ENCODE measurements at regions not wholly inside any gene's neighbourhood (a gene's known extent, or its start where the extent isn't known, plus 50 kb on each side); places are given as distances from the start of the nearest gene placed in this dataset.

DNA sequence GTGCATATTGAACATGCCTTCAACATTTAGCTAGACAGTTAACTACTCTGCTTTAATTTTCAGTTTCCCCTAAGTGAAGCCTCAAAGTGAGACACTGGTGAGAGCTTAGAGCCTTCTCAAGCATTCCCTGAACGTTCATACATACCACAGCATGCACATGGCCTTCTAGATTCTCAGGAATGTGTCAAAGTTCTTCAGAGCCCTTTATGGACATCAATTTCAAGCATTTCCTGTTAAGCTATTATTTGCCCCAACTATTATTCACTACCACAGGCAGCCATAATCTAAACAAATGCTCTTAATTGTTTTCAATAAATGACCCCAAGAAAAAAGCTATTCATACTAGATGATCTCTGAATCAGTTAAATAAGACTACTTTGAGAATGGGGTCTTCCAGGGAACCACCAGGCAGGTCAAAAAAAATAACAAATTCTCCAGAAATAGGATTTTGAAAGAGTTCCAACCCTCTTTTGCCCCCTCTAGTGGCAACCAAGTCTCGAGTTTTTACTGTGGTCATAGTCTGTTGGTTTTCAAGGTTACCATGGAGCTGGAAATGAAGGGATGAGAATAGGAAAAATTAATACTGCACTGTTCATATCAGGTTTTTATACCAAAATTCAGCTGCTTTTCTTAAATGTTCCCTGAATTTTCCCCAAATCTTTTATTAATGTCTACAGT lies 235.4 kb downstream of the RAB28 start:
- no peak for DNase-seq

GRCh38 chr4:13246107-13246506 lies 238.0 kb downstream of the RAB28 start:
- DNase-seq, result no peak

DNA sequence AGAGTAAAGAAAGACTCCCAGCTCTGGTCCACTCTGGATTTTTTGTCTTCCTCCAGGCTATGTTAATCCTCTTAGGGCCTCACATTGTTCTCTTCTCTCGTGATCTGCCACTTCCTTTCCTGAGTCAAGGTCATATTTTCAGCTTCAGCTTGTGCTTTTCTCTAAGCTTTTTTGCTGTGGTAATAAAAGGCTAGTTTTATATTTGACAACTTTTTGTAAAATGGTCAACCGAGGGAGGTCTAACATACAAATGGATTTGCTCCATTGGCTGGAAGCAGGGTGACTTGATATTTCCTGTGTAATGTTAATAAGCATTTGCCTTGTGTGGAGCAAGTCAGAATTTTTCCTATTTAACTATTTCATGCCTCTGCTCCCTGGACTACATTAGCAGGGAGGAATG lies 239.7 kb downstream of the RAB28 start:
- no peak for DNase-seq

- DNase-seq, result no peak
Observed at GRCh38 chr4:13243152-13243551, 241.0 kb downstream of the RAB28 start.

DNA sequence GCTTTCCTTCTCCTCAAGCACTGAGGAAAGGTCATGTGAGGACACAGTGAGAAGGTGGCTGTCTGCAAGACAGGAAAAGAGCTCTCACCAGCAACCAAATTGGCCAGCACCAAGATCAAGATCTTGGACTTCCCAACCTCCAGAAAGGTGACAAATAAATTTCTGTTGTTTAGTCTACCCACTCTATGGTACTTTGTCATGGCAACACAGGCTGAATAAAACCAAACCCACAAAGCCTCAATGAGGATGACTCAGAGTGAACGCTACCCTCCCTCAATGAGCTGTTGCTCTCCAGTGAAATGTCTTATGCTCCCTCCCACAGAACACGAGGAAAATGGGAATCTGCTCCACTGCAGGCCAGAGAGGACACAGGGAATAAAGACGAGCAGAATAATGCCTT lies 244.1 kb downstream of the RAB28 start:
- DNase-seq, result no peak

DNA sequence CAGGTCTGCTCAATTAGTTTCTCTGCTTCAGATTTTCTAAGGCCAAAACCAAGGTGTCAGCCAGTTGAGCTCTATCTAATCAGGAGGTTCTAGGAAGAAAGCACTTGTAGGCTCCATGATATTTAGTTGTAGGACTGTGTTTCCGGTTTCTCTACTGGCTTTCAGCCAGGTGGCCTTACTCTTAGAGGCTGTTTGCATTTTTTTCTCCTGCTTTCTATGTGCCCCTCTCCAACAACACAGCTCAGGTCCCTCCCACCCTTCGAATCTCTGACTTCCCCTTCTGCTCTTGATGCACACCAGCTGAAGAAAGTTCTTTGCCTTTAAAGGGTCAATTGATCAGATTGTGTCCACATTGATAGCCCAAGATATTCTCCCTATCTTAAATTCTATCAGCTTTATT lies 245.2 kb downstream of the RAB28 start:
- DNase-seq, result no peak

GRCh38 chr4:13236485-13236884 lies 247.7 kb downstream of the RAB28 start:
- no peak for DNase-seq

- DNase-seq, result no peak
Observed at GRCh38 chr4:13233755-13234154, 250.4 kb downstream of the RAB28 start.

GRCh38 chr4:13219971-13220370 lies 264.2 kb downstream of the RAB28 start:
- DNase-seq, result no peak

DNA sequence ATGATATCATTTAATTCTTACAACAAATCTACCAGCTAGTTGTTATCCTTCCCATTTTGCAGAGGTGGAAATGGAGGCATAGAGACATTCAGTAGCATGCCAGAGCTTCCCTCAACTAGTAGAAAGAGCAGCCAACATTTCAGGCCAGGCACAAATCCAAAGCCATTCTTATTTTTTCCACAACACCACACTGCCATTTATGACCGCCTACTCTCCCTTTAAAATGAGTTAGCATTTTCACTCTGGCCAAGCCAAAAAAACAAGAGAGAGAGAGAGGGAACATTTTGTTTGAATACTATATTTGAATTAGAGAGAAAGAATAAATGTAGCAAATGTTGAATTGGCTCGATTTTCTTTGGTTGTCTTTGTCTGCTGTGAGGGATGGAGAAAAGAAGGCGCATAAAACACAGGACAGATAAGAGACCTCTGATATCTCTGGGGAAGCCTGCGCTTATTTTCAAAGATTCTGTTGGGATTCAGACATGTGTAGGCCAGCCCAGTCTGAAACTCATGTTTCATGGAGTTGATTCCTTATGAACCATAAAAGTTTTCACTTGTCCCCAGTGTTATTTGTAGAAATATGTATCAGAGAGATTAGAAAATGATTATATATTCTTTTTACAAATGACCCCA lies 265.7 kb downstream of the RAB28 start:
- DNase-seq, result no peak

DNA sequence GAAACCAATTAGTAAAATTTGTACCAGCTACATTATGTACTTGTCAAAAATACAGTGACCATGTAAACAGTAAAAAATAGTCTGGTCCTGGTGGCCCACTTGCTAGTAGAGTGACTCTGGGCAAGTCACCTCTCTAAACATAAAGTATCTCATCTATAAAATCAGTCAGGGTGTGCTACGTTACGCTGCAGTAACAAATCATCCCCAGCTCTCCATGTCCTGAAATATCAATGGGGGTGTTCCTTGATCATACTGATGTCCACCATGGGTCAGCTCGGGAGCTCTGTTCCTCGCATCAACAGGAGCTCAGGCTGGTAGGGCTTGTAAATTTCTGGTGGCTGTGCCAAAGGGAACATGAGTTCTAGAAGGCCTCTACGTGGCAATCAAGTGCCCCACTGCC lies 268.6 kb downstream of the RAB28 start:
- no peak for DNase-seq

- no peak for DNase-seq
Observed at GRCh38 chr4:13212936-13213335, 271.2 kb downstream of the RAB28 start.

GRCh38 chr4:13209600-13209999 lies 274.5 kb downstream of the RAB28 start:
- no peak for DNase-seq

GRCh38 chr4:13208558-13209193 lies 275.5 kb downstream of the RAB28 start:
- DNase-seq, result no peak

GRCh38 chr4:13207226-13207625 lies 276.9 kb downstream of the RAB28 start:
- DNase-seq, result no peak

DNA sequence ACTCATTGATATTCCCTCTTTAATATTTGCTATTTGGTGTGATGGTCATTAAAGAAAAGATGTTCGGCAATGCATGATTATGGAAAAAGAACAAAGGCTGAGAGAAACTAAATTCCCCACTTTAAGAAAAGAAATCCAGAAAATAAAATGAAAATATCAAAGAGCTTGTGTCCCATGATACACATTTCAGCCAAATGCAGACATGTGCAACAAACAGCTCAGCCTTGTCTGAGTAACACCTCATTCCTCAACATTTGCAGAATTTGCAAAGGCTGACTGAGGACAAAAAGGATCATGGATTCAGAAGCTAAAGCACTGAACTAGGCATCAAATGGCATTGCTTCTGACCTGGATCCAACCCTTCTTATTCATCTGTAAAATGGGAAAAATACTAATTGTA lies 281.0 kb downstream of the RAB28 start:
- no peak for DNase-seq

DNA sequence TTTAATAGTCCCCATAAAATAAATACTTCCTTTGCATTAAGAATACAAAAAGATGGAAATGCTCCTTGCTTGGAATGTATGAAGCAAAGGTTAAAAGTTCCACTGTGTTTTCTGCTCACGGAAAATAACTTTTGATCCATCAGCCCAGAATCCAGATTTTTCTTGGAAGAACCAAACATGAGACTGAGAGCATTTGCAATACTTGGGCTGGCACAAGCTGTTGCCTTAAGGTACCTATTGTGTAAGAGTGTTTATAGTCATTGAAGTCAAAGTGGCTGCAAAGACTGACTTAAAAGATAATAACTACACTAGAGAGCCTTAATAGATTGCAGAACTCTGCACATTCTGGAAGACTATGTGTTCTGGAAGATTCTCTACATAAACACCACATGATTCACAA lies 281.4 kb downstream of the RAB28 start:
- no peak for DNase-seq

- no peak for DNase-seq
Observed at GRCh38 chr4:13201241-13201640, 282.9 kb downstream of the RAB28 start.

GRCh38 chr4:13196721-13197120 lies 287.4 kb downstream of the RAB28 start:
- DNase-seq, result no peak

DNA sequence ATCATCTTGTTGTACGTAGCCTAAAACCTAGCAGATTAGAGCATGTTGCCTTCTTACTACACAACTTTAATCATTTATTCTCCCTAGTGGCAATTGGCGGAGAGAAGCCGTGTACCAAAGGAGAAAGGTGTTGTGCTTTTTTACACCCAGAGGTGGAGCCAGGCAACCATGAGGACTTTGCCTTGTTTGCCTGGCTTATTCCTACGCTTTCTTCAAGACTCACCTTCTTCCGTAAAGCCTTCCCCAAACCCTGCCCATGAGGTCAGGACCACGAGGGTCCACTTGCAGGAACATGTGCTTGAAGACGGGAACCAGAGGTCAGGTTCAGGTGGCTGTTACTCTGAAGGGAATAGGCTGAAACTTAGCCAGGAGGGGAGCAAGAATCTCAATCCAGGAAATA lies 290.5 kb downstream of the RAB28 start:
- DNase-seq, result no peak

DNA sequence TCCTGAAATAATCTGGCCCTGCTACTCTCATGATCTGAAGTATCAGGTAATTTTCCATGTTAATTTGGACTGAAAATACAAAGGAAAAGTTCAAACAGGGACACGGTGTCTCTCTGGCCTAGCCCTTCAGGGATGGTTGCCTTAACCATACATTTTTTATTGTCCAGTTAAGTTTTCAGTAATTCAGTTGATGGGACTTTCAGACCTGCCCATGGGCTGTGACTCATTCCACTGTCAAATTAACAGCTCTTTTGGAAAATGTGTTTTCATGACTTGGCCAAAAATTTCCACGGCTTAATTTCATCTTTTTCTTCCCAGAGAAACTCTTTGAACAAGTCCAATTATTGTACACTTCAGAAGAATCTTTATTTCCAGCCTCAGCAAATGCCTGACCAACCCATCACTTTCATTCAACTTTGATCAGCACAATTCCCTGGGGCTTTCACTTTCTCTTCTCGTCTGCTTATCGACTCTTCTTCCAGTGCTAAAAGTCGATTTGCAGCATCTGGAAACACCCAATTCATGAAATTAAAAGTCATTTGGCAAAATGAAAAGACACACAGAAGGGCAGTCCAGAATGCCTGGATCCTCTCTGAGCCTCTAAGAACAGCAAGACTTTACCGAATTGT lies 293.9 kb downstream of the RAB28 start:
- DNase-seq, result no peak

GRCh38 chr4:13184199-13184598 lies 299.9 kb downstream of the RAB28 start:
- DNase-seq, result no peak

- DNase-seq, result no peak
Observed at GRCh38 chr4:13182133-13182532, 302.0 kb downstream of the RAB28 start.

GRCh38 chr4:13181681-13182080 lies 302.5 kb downstream of the RAB28 start:
- DNase-seq, result no peak
